ENCODE measurements at regions not wholly inside any gene's neighbourhood (a gene's known extent, or its start where the extent isn't known, plus 50 kb on each side); places are given as distances from the start of the nearest gene placed in this dataset.

DNA sequence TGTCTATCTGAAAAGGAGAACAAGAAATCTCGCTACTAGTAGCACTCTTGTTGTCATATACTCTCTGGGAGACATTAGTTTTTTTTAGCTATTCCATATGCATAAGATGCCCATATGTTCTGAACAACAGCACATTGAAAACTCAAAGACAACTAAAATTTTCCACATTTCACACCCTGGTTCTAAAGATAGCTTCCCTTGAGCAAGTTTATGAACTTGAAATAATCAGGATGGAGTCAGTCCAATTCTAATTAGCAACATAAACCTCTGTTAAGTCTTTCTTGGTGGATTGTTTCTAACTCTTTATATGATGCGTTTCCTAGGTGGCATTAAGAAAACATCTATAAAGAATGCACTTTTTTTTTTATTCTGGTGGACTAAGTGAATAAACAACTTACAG lies 1095.3 kb downstream of the GRM8 start:
- H3K79me2 ChIP-seq (ENCODE audit: control insufficient read depth, low read length): no peaks in the 10 kb centered on the region
- H3F3A ChIP-seq (ENCODE audit: control insufficient read depth, insufficient read depth): no peaks in the 10 kb centered on the region
- no peaks in the 10 kb centered on the region for H3K36me3 ChIP-seq (ENCODE audit: control insufficient read depth, low read length)
- H3K9me2 ChIP-seq (replicated peaks; ENCODE audit: control insufficient read depth, low read length): no peaks in the 10 kb centered on the region
- H3K4me2 ChIP-seq (ENCODE audit: low read length): no peak overlapping the region
- H3K27me3 ChIP-seq (ENCODE audit: control insufficient read depth, low read length): no peaks in the 10 kb centered on the region
- H3K4me3 ChIP-seq (ENCODE audit: low read length): no peak overlapping the region
- TF ChIP-seq, protein P1, sequence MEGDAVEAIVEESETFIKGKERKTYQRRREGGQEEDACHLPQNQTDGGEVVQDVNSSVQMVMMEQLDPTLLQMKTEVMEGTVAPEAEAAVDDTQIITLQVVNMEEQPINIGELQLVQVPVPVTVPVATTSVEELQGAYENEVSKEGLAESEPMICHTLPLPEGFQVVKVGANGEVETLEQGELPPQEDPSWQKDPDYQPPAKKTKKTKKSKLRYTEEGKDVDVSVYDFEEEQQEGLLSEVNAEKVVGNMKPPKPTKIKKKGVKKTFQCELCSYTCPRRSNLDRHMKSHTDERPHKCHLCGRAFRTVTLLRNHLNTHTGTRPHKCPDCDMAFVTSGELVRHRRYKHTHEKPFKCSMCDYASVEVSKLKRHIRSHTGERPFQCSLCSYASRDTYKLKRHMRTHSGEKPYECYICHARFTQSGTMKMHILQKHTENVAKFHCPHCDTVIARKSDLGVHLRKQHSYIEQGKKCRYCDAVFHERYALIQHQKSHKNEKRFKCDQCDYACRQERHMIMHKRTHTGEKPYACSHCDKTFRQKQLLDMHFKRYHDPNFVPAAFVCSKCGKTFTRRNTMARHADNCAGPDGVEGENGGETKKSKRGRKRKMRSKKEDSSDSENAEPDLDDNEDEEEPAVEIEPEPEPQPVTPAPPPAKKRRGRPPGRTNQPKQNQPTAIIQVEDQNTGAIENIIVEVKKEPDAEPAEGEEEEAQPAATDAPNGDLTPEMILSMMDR (IDR thresholded peaks at IDR 0.05; ENCODE audit: low read depth, low read length, poor library complexity, severe bottlenecking): no peak
- TF ChIP-seq EZH2phosphoT487 (IDR thresholded peaks at IDR 0.05; ENCODE audit: borderline replicate concordance, low read length): no peak
- no peaks in the 10 kb centered on the region for H3K9me3 ChIP-seq (ENCODE audit: control insufficient read depth, insufficient read depth, low read length)
- H3K4me1 ChIP-seq (ENCODE audit: control insufficient read depth, low read length): no peaks in the 10 kb centered on the region
- no peaks in the 10 kb centered on the region for H4K20me1 ChIP-seq (ENCODE audit: control insufficient read depth, insufficient read depth, low read depth, low read length)
- H3K27ac ChIP-seq (ENCODE audit: low read depth, low read length): no peak overlapping the region

DNA sequence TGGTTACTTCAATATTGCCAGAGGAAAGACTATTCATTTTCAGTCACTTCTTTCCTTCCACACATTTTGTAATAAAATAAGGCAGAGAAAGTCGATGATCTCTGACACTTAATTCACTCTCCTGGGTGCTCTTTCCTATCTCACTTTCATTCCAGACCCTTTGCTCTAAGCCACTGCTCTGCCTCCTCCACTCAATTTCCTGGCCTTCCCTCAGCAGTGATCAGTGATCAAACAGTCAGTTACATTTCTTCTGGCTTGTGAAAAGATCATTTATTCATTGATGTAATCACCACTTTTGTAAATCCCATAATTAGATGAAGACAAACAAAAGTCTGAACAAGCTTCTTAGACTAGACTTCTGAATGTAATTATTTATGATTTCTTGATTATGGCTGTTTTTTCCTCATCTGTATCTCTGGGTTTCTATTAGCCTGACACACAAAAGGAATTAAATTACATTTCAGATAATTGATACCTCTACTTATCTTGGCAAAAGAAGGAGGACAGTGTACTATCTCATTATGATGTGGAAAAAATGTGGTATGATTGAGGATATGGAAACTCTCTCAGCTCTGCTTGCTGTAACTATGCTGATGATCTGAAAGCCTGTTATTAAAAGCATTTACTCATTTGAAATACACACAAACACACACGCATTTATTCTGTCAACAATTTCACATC lies 1102.3 kb downstream of the GRM8 start:
- Histone ChIP-seq H3K9me2 (replicated peaks; ENCODE audit: control insufficient read depth, low read length) (no peaks in the 10 kb centered on the region; the same call in 1 of the 2 replicates), H3K79me2 (ENCODE audit: control insufficient read depth, low read length) (no peaks in the 10 kb centered on the region), H3K27me3 (ENCODE audit: control insufficient read depth, low read length) (no peaks in the 10 kb centered on the region), H3K4me2 (ENCODE audit: low read length) (no peak overlapping the region), H3F3A (ENCODE audit: control insufficient read depth, insufficient read depth) (no peaks in the 10 kb centered on the region), H3K9me3 (ENCODE audit: control insufficient read depth, insufficient read depth, low read length) (no peaks in the 10 kb centered on the region), H3K27ac (ENCODE audit: low read depth, low read length) (no peak overlapping the region), H3K36me3 (ENCODE audit: control insufficient read depth, low read length) (no peaks in the 10 kb centered on the region), H3K4me3 (ENCODE audit: low read length) (no peak overlapping the region), H3K4me1 (ENCODE audit: control insufficient read depth, low read length) (no peaks in the 10 kb centered on the region), H4K20me1 (ENCODE audit: control insufficient read depth, insufficient read depth, low read depth, low read length) (no peaks in the 10 kb centered on the region)
- TF ChIP-seq, protein P1 (IDR thresholded peaks at IDR 0.05; ENCODE audit: low read depth, low read length, poor library complexity, severe bottlenecking): no peak

DNA sequence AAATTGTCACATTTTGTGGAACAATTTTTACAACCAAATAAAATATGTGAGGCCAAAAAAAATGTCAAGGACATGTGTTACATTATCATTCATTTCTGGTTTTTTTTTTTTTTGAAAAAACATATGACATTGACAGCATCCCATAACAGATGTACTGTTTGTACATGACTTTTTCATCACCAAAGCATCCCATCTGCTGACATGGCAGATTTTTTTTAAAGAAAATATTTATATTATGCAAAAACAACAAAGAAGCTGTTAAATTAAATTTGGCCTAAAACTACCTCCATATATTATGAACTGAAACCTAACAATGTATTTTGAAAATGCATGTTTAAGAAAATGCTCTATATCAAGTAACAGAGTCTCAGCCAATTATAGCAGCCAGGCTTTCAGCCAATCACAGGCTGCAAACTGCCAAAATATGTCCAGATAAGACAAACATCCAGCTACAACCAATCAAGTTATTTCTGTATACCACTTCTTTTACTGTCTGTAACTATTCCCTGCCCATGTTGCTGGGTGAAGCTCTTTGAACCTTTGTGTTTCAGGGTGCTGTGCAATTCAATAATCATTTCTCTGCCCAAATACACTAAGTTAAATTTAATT lies 1111.8 kb downstream of the GRM8 start:
- H3K4me1 ChIP-seq (ENCODE audit: control insufficient read depth, low read length): no peaks in the 10 kb centered on the region
- H3K27ac ChIP-seq (ENCODE audit: low read depth, low read length): no peak overlapping the region
- no peaks in the 10 kb centered on the region for H3K79me2 ChIP-seq (ENCODE audit: control insufficient read depth, low read length)
- H3K4me2 ChIP-seq (ENCODE audit: low read length): no peak overlapping the region
- no peaks in the 10 kb centered on the region for H3K36me3 ChIP-seq (ENCODE audit: control insufficient read depth, low read length)
- no peaks in the 10 kb centered on the region for H3K27me3 ChIP-seq (ENCODE audit: control insufficient read depth, low read length)
- no peaks in the 10 kb centered on the region for H4K20me1 ChIP-seq (ENCODE audit: control insufficient read depth, insufficient read depth, low read depth, low read length)
- no peak overlapping the region for H3K4me3 ChIP-seq (ENCODE audit: low read length)
- TF ChIP-seq, protein P1 (IDR thresholded peaks at IDR 0.05; ENCODE audit: low read depth, low read length, poor library complexity, severe bottlenecking): no peak
- TF ChIP-seq EZH2phosphoT487 (IDR thresholded peaks at IDR 0.05; ENCODE audit: borderline replicate concordance, low read length): no peak
- H3K9me2 ChIP-seq (replicated peaks; ENCODE audit: control insufficient read depth, low read length): no peaks in the 10 kb centered on the region
- no peaks in the 10 kb centered on the region for H3K9me3 ChIP-seq (ENCODE audit: control insufficient read depth, insufficient read depth, low read length)
- no peaks in the 10 kb centered on the region for H3F3A ChIP-seq (ENCODE audit: control insufficient read depth, insufficient read depth)

Data from DOHH2 (cell line).